ENCODE measurements at regions not wholly inside any gene's neighbourhood (a gene's known extent, or its start where the extent isn't known, plus 50 kb on each side); places are given as distances from the start of the nearest gene placed in this dataset.
A peak's percentile ranks its signal among the peaks of the same experiment; 100 is the strongest.

DNA sequence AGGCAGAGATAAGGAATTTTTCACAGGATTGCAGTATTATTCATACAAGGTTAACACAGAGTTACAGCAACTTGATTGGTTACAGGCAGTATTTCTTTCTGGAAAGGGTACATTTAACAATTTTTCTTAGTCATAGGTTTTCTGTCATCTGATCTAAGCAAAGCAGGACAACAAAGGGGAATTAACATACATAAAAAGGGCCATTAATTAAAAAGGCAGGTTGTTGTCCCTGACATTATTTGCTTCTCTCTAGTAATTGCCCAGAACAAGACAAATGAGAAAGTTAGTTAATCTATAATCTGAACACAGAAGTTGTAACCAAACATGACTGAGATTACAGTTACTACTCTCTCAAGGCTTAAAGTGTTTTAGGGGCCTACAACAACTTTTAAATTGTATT lies 291.4 kb upstream of the LRRTM4 start:
- no peak overlapping the region for H2AK5ac ChIP-seq (ENCODE audit: insufficient read length, low read length)
- no peak overlapping the region for H2BK120ac ChIP-seq (ENCODE audit: low read depth, low read length, poor library complexity, severe bottlenecking)
- H2BK12ac ChIP-seq (ENCODE audit: insufficient read length, low read depth, low read length) = no peak overlapping the region
- TF ChIP-seq, protein P1, sequence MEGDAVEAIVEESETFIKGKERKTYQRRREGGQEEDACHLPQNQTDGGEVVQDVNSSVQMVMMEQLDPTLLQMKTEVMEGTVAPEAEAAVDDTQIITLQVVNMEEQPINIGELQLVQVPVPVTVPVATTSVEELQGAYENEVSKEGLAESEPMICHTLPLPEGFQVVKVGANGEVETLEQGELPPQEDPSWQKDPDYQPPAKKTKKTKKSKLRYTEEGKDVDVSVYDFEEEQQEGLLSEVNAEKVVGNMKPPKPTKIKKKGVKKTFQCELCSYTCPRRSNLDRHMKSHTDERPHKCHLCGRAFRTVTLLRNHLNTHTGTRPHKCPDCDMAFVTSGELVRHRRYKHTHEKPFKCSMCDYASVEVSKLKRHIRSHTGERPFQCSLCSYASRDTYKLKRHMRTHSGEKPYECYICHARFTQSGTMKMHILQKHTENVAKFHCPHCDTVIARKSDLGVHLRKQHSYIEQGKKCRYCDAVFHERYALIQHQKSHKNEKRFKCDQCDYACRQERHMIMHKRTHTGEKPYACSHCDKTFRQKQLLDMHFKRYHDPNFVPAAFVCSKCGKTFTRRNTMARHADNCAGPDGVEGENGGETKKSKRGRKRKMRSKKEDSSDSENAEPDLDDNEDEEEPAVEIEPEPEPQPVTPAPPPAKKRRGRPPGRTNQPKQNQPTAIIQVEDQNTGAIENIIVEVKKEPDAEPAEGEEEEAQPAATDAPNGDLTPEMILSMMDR (conservative IDR thresholded peaks at IDR 0.05) = no peak
- H3K79me1 ChIP-seq (ENCODE audit: insufficient read depth, low read depth, low read length, poor library complexity, severe bottlenecking) = no peaks in the 10 kb centered on the region
- H3T11ph ChIP-seq (ENCODE audit: low read length) = no peak overlapping the region
- H2BK15ac ChIP-seq (ENCODE audit: low read depth, low read length) = no peak overlapping the region
- H3K4me3 Mint-ChIP-seq = no peak overlapping the region
- H3K14ac ChIP-seq (ENCODE audit: insufficient read depth, low read length) = no peak overlapping the region
- H3K18ac ChIP-seq (ENCODE audit: insufficient read length, low read depth, low read length) = no peak overlapping the region
- no peak for DNase-seq
- H3K4me1 ChIP-seq (ENCODE audit: insufficient read depth, low read length) = no peaks in the 10 kb centered on the region; the same call in 1 of the 2 replicates
- no peak overlapping the region for H2BK5ac ChIP-seq (ENCODE audit: insufficient read length, low read length)
- no peaks in the 10 kb centered on the region for H3K9me3 ChIP-seq (ENCODE audit: control insufficient read depth, low read depth, low read length)
- no peak overlapping the region for H2BK20ac ChIP-seq (ENCODE audit: low read depth, low read length, poor library complexity, severe bottlenecking)
- no peak overlapping the region for H3K4ac ChIP-seq (ENCODE audit: low read depth, low read length)
- no peak overlapping the region for H3K23ac ChIP-seq (ENCODE audit: insufficient read length, low read depth, low read length)
- H3K4me2 ChIP-seq (ENCODE audit: insufficient read depth, insufficient read length, low read length) = no peak overlapping the region
- H4K5ac ChIP-seq (ENCODE audit: insufficient read length, low read depth, low read length) = no peak overlapping the region
- H3K9ac ChIP-seq (ENCODE audit: extremely low read depth, insufficient read length, low read length) = no peak overlapping the region
- no peak overlapping the region for H2AFZ ChIP-seq (ENCODE audit: low read length)
- peak overlapping the region in 2 of 3 experiments; percentile 1 to 45; a peak in 3 of 7 replicates for H3K27ac Mint-ChIP-seq
- no peaks in the 10 kb centered on the region for H4K20me1 ChIP-seq (ENCODE audit: control insufficient read depth, insufficient read depth, insufficient read length)
- H4K8ac ChIP-seq (replicated peaks; ENCODE audit: insufficient read length, low read depth, low read length) = no peak overlapping the region
- no peak overlapping the region for H3K27ac ChIP-seq (ENCODE audit: insufficient read length, low read depth, low read length)
- H3K23me2 ChIP-seq (ENCODE audit: insufficient read length, low read depth, low read length, poor library complexity, severe bottlenecking) = no peaks in the 10 kb centered on the region
- no peak overlapping the region for H4K91ac ChIP-seq (ENCODE audit: insufficient read length, low read depth, low read length)
- no peak overlapping the region for H3K56ac ChIP-seq (ENCODE audit: insufficient read length, low read depth, low read length)
- H3K4me1 Mint-ChIP-seq = peaks cover 8 to 12% of the 10 kb centered on the region in 2 experiments
- no peaks in the 10 kb centered on the region for H3K27me3 ChIP-seq (ENCODE audit: insufficient read depth, low read length)
- peaks cover 0 to 19% (median 7%) of the 10 kb centered on the region in 3 experiments; a peak in 5 of 7 replicates for H3K36me3 Mint-ChIP-seq (ENCODE audit: insufficient read depth in 1 of 3, low read depth in 3 of 3)
- H3K9me3 Mint-ChIP-seq = peaks cover 15 to 18% of the 10 kb centered on the region in 2 experiments; a peak in 4 of 5 replicates
- H3K79me2 ChIP-seq (ENCODE audit: insufficient read depth, low read length) = no peaks in the 10 kb centered on the region
- no peaks in the 10 kb centered on the region for H3K27me3 Mint-ChIP-seq (ENCODE audit: low read depth)

Data from H9 (cell line).